Astrocyte of the cerebellum (primary cell): ENCODE measurements at regions not wholly inside any gene's neighbourhood (a gene's known extent, or its start where the extent isn't known, plus 50 kb on each side); places are given as distances from the start of the nearest gene placed in this dataset.

Experiments
- DNase-seq: peaks from one replicate; pipeline ENCODE4 v3.0.0-alpha.2; 2011; ENCODE audit warnings: low read depth
- H3K4me3 ChIP-seq: 2 replicates; pipeline ENCODE4 v1.5.1; 2011; ENCODE audit warnings: mild to moderate bottlenecking, low read depth, low read length, moderate library complexity
- in situ Hi-C: cut with HindIII; loops from 2 replicates; pipeline ENCODE4 v1.10.0; 2017; ENCODE audit warnings: low sequenced_read_pairs
- TF ChIP-seq, protein P1 (sequence below): IDR thresholded peaks from 2 replicates; pipeline ENCODE4 v1.5.1; 2012; ENCODE audit warnings: low read length, low read depth, moderate library complexity, mild to moderate bottlenecking; ENCODE audit errors: missing control alignments

DNA sequence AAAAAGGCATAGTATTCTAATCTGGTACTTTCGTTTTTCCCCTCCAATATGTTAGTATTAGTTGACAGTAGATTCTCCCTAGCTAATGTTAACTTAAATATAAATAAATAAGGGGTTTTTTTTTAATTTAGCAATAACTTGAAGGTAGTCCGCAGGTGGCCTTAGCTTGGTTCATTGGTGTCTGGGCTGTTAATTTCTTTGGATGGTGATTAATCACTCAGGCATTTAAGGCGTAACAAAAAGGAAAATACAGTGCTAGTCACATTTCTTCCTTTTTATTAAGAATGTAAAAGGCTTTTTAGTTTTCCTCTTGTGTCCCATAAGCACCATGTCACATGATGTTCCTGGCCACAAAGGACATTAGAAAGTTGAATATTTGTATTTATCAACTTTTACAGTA lies 161.0 kb upstream of the POT1 start:
- no peak overlapping the region for H3K4me3 ChIP-seq
- TF ChIP-seq, protein P1, sequence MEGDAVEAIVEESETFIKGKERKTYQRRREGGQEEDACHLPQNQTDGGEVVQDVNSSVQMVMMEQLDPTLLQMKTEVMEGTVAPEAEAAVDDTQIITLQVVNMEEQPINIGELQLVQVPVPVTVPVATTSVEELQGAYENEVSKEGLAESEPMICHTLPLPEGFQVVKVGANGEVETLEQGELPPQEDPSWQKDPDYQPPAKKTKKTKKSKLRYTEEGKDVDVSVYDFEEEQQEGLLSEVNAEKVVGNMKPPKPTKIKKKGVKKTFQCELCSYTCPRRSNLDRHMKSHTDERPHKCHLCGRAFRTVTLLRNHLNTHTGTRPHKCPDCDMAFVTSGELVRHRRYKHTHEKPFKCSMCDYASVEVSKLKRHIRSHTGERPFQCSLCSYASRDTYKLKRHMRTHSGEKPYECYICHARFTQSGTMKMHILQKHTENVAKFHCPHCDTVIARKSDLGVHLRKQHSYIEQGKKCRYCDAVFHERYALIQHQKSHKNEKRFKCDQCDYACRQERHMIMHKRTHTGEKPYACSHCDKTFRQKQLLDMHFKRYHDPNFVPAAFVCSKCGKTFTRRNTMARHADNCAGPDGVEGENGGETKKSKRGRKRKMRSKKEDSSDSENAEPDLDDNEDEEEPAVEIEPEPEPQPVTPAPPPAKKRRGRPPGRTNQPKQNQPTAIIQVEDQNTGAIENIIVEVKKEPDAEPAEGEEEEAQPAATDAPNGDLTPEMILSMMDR = no peak
- no peak for DNase-seq
- in situ Hi-C loops = no loop called here

DNA sequence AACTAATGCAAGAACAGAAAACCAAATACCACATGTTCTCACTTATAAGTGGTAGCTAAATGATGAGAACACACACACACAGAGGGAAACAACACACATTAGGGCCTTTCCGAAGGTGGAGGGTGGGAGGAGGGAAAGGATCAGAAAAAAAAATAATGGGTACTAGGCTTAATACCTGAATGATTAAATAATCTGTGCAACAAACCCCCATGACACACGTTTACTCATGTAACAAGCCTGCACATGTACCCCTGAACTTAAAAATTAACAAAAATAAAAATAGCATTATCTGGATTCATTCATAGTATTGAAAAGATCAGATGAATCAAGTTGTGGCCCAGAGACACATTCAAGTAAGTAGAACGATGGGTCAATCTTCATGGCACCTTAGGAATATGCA lies 159.5 kb upstream of the POT1 start:
- in situ Hi-C loops = no loop called here
- no peak for DNase-seq
- H3K4me3 ChIP-seq = no peak overlapping the region
- TF ChIP-seq, protein P1 = no peak

DNA sequence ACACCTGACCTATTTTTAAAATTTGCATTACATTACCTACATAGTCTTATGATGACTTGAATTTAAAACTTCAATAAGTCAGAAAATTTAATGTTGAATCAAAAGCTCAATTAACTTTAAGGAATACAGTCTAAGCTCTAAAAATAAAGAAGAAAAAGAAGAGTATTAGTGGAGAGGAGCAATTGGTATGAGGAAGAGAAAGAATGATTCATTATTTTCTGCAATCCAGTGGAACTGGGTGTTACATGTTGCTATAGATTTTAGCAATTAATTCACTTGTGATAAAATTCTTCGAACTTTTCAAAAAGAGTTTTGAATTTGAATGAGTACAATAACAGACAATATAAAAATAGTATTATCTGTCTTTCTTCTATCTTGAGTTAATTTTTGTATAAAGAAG lies 158.9 kb upstream of the POT1 start:
- no peak for DNase-seq
- in situ Hi-C loops = no loop called here
- no peak overlapping the region for H3K4me3 ChIP-seq
- TF ChIP-seq, protein P1 = no peak

DNA sequence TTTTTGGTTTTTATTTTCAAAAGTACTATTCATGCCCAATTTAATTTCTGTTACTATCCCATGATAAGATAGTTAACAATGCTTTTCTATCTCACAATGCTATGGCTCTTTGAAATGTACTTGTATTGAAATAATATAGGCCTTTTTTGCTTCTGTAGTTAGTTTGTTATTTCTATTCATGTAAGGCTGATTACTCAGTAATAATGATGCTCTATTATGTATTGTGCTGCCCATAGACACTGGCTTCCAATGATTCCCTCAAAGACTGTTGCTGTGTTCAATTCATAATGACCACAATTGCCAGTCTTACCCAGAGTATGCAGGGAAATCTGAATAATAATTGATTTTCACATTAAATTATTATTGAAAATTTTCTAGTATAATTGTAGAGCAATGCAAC lies 155.5 kb upstream of the POT1 start:
- in situ Hi-C loops = no loop called here
- H3K4me3 ChIP-seq = no peak overlapping the region
- DNase-seq = no peak
- TF ChIP-seq, protein P1 = no peak

DNA sequence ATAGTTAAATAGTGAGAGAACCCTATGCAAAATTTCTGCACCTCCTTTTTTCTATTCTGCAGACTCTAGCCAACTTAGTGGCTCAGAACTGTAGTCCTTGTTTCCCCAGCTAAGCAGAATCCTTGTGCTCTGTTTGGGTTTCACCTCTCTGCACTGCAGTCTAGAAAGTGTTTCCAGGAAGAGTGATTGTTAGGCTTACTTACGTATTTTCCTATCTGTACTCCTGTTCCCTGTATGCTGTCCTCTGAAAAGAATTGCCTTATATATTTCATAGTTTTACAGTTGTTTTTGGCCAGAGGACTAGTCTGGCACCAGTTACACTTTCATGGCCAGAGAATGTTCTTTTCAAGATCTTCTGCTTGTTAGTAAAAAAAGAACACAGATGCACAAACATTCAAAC lies 154.6 kb upstream of the POT1 start:
- TF ChIP-seq, protein P1 = no peak
- in situ Hi-C loops = no loop called here
- no peak for DNase-seq
- no peak overlapping the region for H3K4me3 ChIP-seq

DNA sequence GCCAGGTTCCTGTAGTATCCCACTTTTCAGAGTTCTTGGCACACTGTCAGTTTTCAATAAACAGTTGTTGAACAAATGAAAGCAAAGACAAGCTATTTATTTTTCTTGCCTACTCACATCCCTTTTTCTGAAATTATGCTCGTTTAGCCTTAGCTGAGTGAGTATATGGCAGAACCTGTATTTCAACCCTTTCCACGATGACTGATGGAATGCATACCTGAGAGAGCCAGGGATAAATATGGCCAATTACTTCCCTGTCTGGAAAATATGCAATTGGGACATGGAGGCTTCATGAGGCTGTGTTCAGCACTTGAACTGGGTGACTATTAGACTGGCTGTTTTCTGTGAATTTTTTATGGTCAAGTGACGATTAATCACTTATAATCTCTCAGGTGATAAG lies 144.5 kb upstream of the POT1 start:
- no peak overlapping the region for H3K4me3 ChIP-seq
- in situ Hi-C loops = no loop called here
- DNase-seq = no peak
- TF ChIP-seq, protein P1 = no peak

DNA sequence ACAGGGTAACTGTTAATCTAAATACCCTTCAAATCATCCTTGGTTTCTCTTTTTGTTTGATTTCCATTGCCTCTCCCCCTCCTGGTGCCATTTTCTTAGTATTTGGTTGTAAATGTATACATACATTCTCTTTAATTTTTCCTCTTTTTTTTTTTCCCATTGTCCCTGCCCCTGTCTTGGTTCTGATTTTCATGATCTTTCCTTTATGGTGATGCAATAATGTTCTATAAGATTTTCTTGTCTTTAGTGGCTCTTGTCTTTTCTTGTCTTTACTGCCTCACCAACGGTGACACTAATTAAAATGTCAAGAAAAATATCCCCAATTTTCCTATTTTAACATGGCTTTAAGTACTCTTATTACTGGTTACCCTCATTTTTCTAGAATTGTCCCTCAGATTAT lies 135.9 kb upstream of the POT1 start:
- TF ChIP-seq, protein P1 = no peak
- DNase-seq = no peak
- in situ Hi-C loops = no loop called here
- H3K4me3 ChIP-seq = no peak overlapping the region
